Chondrocyte (in vitro differentiated cells): ENCODE measurements at regions not wholly inside any gene's neighbourhood (a gene's known extent, or its start where the extent isn't known, plus 50 kb on each side); places are given as distances from the start of the nearest gene placed in this dataset.

ENCODE experiments used
- DNase-seq: peaks from one replicate; pipeline ENCODE4 v3.0.0; 2021; ENCODE audit warnings: mixed read lengths, low spot score
- H3K27ac Mint-ChIP-seq: one replicate; pipeline ENCODE4 v1.8.0; 2021; ENCODE audit warnings: mild to moderate bottlenecking, moderate library complexity, mixed read lengths; ENCODE audit not compliant: unreplicated experiment
- H3K27me3 Mint-ChIP-seq: 2 replicates; pipeline ENCODE4 v1.8.0; 2021; ENCODE audit warnings: low read depth, mixed read lengths
- H3K36me3 Mint-ChIP-seq: 2 replicates; pipeline ENCODE4 v1.8.0; 2021; ENCODE audit warnings: low read depth, mixed read lengths
- H3K4me1 Mint-ChIP-seq: 2 replicates; pipeline ENCODE4 v1.8.0; 2021; ENCODE audit warnings: low read depth, mild to moderate bottlenecking, mixed read lengths
- H3K4me3 Mint-ChIP-seq: one replicate; pipeline ENCODE4 v1.8.0; 2021; ENCODE audit warnings: mild to moderate bottlenecking, moderate library complexity, mixed read lengths; ENCODE audit not compliant: unreplicated experiment
- H3K9me3 Mint-ChIP-seq: 2 replicates; pipeline ENCODE4 v1.8.0; 2021; ENCODE audit warnings: low read depth, mixed read lengths
- TF ChIP-seq, protein P1 (sequence below): fragments of 200-600 bp; sonication (generic); IDR thresholded peaks from 2 replicates; pipeline ENCODE4 v1.5.0; 2021; ENCODE audit warnings: antibody characterized with exemption, mild to moderate bottlenecking, moderate library complexity

DNA sequence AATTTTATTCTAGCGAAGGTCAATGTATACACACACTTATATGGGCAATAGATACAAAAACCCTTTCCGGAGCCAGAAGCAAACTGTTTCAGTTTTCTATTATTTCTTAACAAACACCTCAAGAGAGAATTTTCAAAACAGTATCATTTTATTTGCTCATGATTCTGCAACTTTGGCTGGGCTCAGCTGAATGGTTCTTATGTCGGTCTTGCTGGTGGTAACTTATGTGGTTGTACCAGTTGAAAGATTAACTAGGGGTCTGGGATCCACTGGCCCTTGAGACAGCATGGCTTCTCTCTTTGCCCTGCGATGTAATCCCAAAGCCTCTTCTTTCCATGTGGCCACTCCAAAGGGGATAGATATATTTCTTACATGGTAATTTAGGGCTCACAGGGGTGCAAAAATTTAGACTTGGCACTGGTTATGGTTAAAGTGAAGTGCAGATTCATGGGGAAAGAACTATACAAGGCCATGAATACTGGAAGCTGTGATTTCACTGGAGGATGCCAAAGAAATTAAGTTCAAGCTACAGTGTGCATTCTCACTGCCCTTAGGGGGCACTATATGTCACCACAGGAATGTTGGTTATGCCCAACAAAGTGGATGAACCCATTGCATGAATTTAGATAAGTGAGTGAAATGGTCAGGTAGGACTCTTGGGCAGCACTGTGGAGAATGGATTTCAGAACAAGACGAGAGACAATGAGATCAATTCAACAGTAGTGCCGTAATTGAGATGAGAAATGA lies 94.3 kb upstream of the NAV3 start:
- H3K4me3 Mint-ChIP-seq = no peak overlapping the region
- peaks cover 3% of the 10 kb centered on the region for H3K4me1 Mint-ChIP-seq
- DNase-seq = no peak
- peaks cover 19% of the 10 kb centered on the region for H3K9me3 Mint-ChIP-seq
- peaks cover 2% of the 10 kb centered on the region for H3K36me3 Mint-ChIP-seq
- no peak overlapping the region for H3K27ac Mint-ChIP-seq
- peaks cover 11% of the 10 kb centered on the region for H3K27me3 Mint-ChIP-seq
- TF ChIP-seq, protein P1, sequence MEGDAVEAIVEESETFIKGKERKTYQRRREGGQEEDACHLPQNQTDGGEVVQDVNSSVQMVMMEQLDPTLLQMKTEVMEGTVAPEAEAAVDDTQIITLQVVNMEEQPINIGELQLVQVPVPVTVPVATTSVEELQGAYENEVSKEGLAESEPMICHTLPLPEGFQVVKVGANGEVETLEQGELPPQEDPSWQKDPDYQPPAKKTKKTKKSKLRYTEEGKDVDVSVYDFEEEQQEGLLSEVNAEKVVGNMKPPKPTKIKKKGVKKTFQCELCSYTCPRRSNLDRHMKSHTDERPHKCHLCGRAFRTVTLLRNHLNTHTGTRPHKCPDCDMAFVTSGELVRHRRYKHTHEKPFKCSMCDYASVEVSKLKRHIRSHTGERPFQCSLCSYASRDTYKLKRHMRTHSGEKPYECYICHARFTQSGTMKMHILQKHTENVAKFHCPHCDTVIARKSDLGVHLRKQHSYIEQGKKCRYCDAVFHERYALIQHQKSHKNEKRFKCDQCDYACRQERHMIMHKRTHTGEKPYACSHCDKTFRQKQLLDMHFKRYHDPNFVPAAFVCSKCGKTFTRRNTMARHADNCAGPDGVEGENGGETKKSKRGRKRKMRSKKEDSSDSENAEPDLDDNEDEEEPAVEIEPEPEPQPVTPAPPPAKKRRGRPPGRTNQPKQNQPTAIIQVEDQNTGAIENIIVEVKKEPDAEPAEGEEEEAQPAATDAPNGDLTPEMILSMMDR = no peak

DNA sequence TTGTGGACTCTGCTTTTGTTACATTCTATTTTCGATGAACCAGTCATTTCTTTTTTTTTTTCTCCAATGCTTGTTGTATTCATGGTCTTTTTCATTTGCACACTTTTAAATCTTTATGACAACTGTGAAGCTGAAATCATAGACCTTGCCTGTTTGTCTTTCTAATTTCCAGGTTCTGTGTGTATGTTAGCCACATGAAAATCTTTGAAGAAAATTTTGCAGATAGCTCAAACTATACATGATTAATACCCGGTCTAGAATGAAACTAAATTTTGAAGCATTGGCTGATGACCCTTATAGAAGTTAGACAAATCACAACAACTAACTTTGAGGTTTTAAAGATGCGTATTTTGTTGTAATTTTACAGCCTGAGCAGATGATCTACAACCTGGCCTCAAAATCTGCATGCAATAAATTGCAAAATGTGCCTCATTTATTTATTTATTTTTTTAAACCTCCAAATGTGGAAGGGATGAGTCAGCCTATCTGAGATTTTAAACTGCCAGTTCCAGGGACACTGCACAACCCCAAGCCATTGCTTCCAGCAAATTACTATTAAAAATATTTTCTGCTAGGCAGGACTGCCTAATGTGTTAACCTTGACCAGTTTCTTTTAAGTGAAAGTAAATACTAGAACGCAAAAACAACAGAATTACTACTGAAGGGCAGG lies 96.3 kb upstream of the NAV3 start:
- TF ChIP-seq, protein P1 = no peak
- no peak for DNase-seq
- no peak overlapping the region for H3K27ac Mint-ChIP-seq
- no peak overlapping the region for H3K4me3 Mint-ChIP-seq
- H3K36me3 Mint-ChIP-seq = peaks cover 2% of the 10 kb centered on the region
- peaks cover 19% of the 10 kb centered on the region for H3K9me3 Mint-ChIP-seq
- H3K4me1 Mint-ChIP-seq = peaks cover 3% of the 10 kb centered on the region
- peaks cover 5% of the 10 kb centered on the region for H3K27me3 Mint-ChIP-seq

DNA sequence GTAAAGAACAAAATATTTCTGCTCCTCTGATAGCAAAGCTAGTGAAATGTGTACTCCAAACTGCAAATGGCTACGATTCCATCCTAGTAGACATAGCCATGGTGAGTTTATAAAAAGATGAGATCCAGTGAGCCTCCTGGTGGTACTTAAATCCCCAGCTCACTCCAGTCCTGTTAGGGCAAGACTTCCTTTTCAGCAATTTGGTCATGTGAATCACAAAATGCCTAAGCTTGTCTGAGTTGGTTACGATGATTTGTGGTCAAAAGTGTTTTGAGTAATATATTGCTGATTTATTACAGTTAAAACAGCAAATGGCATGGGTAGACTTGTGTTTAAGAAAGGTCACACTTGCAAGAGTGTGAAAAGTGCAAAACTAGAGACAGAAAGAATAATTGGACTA lies 102.7 kb upstream of the NAV3 start:
- DNase-seq = no peak
- no peaks in the 10 kb centered on the region for H3K27me3 Mint-ChIP-seq

DNA sequence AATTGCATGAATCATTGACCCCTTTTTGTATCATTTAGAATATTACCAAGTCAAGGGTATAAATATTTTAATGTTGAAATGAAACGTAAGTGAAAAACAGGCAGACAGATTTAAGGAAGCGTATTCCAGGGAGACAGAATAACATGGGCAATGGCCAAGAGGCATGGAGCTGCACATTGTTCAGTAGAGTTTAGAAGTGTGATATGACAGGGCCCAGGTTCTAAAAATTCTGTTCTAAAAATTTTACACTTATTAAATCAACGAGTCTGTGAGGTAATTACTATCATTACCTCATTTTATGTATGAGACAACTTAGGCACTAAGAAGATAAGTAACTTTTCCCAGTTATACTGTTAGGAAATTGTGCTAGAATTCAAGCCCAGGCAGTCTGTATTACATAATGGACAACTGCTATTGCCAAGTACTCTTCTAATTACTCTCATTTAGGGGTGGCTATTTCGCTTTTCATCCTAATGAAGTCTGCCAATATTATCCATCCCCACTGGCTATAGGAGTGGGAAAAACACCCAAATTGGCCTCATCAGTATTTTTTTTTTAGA lies 103.2 kb upstream of the NAV3 start:
- H3K9me3 Mint-ChIP-seq = no peaks in the 10 kb centered on the region
- no peak overlapping the region for H3K27ac Mint-ChIP-seq
- DNase-seq = no peak
- H3K36me3 Mint-ChIP-seq = no peaks in the 10 kb centered on the region
- H3K4me3 Mint-ChIP-seq = no peak overlapping the region
- H3K27me3 Mint-ChIP-seq = no peaks in the 10 kb centered on the region
- peaks cover 21% of the 10 kb centered on the region for H3K4me1 Mint-ChIP-seq
- TF ChIP-seq, protein P1 = no peak

More for the DNA sequence above, 102.7 kb upstream of the NAV3 start:
- TF ChIP-seq, protein P1 = no peak
- H3K36me3 Mint-ChIP-seq = no peaks in the 10 kb centered on the region
- peaks cover 21% of the 10 kb centered on the region for H3K4me1 Mint-ChIP-seq
- no peak overlapping the region for H3K4me3 Mint-ChIP-seq
- no peak overlapping the region for H3K27ac Mint-ChIP-seq
- no peaks in the 10 kb centered on the region for H3K9me3 Mint-ChIP-seq

DNA sequence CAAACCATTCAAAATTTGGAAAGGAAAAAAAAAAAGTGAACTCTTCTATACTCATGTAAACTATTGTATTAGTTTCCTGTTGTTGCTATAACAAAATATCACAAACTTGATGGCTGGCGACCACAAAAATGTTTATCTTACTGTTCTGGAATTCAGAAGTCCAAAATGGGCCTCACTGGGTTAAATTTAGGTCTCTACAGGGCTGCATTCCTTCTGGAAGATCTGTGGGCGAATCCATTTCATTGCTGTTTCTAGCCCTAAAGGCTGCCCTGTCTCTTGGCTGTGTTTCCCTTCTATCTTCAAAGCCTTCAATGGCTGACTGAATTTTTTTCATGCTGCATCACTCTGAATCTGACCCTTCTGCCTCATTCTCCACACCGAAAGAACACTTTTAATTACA lies 105.1 kb upstream of the NAV3 start:
- no peak for DNase-seq
- peak overlapping the region; percentile 54 for H3K27ac Mint-ChIP-seq
- no peaks in the 10 kb centered on the region for H3K9me3 Mint-ChIP-seq
- TF ChIP-seq, protein P1 = no peak
- no peaks in the 10 kb centered on the region for H3K27me3 Mint-ChIP-seq
- H3K4me3 Mint-ChIP-seq = no peak overlapping the region
- H3K36me3 Mint-ChIP-seq = no peaks in the 10 kb centered on the region
- peaks cover 21% of the 10 kb centered on the region for H3K4me1 Mint-ChIP-seq
